Middle frontal gyrus (tissue), 1 donor: ENCODE measurements at regions not wholly inside any gene's neighbourhood (a gene's known extent, or its start where the extent isn't known, plus 50 kb on each side); places are given as distances from the start of the nearest gene placed in this dataset.

Experiments
- DNase-seq: peaks from one replicate; pipeline ENCODE4 v3.0.0-alpha.2; 2015; ENCODE audit warnings: low spot score; ENCODE audit errors: extremely low spot score

DNA sequence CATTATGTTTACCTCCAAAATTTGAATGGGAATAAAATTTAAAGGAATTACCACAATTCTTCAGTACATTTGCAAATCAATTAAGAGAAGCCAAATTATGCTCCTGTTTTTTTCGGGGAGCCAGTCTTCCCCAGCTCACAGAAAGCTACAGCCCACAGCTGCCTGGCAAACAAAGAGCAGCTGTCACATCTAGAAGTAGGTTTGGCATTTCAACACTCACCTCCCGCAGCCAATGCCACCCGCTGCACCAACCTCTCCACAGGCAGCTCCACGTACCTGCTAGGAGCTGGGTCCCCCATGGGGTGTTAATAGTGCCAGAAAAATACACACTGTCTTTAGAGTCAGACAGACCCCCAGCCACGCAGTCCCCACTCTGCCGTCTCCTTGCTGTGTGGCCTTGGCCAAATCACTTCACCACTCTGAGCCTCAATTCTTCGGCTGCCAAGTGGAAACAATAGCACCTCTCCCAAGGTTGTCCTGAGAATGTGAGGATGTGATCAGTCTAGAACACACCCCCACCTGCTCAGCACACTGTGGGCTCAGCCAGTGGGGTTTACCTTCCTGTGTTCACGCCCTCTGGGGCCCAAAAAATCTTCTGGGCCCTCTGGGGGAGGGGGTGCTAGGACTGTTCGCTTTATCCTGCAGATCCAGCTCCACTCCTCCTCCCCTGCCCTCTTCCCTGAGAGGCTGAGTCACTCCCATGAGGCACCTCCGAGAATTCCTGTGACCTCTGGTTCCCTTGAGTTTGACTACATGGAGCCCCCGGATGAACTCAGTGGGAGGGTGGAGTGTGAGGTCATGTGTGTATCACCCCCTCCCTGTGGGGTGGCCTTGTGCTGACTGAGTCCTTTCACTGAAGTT is 204.3 kb upstream of the GRIK3 start:
- DNase-seq = no peak

DNA sequence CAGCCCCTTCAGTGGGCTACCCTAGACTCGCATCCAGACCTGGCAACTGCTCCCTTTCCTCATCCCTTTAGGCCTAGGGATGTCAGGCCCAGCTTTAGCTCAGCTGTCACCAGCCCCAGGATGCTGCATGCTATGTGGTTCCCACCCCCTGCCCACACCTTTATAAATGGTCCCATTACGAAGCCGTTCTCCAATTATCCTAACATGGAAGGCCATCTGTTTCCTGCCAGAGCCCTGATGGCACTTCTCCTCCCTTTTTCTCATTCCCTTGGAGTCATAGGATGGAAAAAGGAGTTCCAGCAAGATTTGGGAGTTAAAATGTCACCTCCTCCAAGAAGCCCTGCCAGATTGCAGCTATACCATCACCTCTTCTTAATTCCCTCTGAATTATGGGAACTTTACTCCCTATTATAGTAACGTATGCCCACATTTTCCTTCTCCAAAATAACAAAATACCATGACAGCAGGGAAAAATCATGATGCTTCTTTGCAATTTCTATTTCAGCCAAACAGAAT is 205.0 kb upstream of the GRIK3 start:
- no peak for DNase-seq

DNA sequence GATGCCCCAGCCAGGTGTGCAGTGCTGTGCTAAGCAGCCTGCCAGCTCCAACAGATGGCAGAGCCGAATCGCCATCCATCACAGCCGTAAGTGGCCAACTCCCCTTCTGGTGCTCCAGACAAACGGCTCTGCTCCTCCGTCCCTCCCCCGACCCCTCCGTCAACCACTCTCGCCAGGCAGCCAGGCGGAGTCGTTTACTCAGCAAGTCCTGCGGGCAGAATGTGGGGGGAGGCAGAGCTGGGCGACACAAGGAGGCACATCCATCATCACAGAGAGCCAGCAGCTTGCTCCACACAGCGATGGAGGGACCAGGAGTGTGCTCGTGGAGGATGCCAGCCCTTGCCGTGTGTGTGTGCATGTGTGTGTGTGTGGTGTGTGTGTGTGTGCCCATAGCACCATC is 206.6 kb upstream of the GRIK3 start:
- no peak for DNase-seq

DNA sequence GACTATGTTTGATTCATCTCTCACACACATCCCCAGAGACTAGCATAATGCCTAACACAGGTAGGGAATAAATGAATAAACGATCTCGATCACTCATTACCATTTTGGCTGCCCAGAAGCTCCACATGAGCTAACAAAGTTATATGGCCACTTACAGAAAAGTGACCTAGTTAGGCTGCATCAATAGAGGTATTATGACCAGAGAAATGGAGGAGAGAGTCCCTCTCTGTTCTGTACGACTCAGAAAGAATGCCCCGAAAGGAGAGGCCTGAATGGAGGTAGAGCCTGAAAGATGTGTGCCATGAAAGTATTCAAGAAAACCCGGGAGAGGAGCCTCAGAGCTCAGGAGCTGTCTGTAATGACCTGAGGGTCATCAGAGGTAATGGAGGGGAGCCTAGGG is 208.2 kb upstream of the GRIK3 start:
- no peak for DNase-seq

DNA sequence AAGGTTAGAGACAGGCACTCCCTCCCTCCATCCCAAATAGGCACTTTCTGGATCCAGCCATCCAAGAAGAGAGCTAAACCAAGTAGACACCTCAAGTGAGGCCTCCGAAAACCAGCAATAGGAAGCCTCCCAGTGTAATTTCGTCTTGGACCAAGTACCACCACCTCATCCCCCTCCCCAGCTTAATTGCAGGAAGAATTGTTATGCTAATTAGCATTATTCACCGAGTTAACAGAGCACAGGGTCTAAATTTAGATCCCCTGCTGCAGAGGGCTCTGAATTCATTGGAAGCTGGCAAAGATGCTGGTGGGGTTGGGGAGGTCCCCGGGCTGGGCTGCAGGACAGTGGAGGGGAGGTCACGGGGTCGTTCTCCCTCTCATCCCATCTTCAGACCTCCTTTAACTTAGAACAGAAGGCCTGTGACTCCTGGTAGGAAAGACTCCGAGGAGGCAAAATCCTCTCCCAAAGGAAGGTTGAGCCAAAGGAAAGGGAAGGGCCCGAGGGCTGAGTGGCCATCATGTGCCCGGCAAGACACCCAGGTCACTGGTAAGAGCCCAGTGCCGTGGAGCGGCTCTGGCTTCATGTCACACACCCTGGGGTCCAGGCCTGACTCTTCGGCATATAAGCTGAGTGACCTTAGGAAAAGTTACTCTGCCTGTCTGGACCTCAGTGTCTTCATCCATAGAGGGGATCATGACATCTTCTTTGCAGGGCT is 209.2 kb upstream of the GRIK3 start:
- no peak for DNase-seq

DNA sequence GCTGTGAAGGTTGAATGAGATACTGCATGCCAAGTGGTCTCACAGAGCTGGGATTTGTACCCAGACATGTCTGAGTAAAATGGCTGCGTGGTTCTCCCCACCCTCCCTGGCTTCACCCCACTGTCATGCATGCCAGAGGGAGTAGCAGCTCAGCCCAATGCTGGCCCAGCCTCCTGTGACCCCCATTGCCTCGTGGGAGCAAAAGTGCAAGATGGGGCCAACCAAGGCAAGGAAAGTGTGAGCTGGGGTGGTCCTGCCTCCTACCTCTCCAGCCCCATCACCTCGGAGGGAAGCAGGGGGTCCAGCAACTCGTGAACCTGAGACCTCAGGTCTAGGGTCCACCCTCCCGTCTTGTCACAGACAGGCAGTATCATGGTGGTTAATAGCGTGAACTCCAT is 209.8 kb upstream of the GRIK3 start:
- DNase-seq = no peak

DNA sequence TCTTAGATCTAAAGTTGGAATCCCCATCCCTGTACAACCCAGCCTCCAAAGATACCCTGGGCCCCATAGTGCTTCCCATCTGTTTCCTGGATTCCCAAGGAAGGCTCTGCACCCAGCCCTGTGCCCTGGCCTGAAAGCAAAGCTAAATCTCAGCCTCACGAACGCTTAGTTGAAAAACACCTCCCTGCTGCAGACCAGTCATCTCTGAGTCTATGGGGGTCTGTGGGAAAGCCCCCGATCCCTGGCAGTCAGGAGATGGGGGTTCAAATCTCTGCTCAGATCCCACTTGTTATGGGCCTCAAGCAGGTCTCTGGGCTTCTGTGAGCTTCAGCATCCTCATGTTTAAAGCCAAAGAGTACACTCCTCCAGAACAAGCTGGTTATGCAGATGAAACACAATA is 210.5 kb upstream of the GRIK3 start:
- no peak for DNase-seq

DNA sequence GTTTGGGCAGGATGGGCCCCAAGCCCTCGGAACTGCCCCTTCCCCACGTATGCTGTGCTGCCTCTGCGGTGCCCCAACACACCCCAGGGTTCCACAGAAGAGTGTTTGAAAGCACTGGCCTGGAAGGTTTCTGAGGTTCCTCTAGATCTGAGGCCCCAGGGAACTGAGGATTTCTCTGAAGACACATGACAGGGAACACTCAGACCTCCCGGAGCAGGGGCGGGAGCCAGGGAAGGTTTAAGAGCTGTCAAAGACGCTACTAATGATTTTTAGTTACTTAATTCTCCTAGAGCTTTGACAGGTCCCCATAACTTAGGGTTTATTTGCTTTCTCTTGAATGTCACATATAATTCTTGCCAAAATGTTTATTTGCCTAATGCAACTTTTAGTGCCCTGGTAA is 212.3 kb upstream of the GRIK3 start:
- DNase-seq = no peak

DNA sequence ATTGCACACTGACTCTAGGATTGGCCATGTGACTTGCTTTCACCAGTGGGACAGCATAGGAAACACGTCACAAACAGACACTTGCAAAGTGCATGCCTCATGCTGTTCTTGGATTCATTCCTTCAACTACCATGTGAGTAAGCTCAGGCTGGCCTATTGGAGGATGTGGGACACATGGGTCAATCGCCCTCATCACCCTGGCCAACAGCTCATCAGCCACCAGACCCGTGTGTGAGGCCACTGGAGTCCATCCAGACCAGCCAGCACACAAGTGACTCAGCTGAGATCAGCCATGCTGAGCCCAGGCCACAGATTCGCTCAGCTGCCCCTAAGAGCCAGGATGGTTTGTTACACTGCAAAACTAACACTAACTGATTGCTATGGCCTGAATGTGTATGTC is 216.1 kb upstream of the GRIK3 start:
- DNase-seq = no peak

DNA sequence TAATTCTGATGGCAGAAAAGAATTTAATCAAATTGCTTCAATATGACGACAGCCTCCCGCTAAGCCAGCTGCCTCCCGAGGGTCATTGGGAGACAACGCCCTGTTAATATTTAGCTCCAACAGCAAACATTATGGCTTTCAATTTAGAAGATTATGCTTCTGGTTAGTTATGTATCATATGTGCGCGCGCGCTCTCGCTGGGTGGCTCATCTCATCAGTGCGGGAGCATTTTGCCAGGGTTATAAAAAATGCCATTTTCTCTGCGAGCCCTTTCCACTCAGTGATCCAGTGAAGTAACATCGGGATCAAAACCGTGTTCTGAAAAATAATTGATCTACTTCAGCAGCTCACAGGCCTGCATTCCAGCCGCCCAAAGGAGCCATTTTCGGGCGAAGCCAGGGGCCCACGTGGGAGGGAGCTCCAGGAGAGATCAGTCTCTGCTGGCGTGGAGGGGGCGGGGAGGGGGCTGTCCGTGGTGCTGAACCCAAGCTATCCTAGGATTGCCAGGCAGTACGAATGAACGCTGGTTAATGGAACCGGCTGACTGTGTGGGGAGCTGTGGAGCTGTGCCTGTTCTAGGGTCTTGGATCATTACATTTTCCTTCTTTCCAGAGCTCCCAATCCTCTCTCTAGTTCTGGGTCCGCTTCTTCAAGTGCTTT is 219.1 kb upstream of the ZC3H12A start:
- DNase-seq = no peak

DNA sequence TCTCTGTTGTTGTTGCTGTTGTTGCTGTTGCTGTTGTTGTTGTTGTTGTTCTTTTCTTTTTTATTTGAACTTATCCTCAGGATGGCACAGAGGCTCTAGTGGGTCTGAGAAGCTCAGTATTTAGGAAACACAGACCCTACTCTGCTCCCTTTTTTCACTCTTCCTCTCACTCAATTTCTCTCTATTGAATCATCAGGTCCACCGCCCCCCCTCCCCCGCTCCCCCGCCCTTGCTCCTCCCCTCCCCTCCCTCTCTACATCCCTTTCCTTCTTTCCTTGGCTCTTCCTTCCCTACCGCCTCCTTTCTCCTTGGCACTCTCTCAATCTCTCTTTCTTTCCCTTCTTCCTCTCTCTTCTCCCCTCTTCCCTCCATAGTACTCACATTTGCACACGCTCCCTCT is 218.5 kb upstream of the ZC3H12A start:
- no peak for DNase-seq

DNA sequence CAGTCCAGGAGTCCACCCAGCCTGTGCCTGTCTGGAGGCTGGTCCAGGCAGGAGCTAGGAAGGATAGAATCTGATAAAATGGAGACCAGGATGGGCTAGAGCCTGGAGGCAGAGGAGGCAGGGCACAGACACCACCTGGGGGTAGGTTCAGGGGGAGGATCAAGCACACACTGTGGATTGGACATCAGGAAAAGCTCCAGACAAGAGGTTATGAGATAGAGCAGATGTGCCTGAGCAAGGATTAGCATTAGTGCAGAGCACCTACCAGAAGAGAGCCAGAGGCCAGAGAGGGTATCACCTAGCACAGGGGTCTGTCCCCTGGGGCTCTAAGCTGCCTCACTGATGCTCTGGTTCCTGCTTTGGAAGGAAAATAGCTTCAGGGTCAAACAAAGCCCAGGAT is 216.7 kb upstream of the ZC3H12A start:
- DNase-seq = no peak

DNA sequence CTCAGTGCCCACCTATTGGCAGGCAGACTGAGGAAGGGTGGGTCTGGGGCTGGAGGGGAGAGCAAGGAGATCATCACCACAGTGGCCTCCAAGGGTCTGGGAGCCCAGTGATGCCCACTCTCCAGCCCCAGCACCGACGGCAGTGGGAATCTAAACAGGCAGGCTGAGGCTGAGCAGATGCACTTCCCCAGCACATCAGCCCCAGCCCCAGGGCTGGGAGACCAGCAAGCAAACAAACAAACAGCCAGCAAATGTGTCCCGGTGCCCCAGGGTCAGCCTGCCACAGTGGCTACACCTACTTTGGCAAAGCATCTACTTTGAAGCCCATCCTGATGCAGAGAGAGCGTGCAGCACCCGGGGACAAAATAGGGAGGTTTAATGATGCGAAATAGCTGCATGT is 216.3 kb upstream of the ZC3H12A start:
- DNase-seq = no peak

DNA sequence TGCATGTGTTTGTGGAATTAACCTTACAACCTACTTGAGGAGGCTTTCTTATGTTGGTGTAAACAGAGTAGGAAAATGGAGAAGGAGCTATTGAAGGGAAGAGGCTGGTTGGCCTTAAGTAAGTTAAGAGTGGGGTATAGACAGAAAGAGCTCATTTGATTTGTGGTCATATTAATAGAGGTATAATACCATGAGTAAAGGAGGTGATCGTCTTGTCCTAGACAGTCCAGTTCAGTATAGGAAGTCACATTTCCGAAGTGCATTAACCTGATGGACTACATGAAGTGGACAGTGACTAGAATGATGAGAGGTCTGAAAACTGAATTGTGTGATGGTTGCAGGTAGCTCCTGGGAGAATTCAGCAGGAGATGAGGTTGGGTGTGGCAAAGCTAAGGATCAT is 215.4 kb upstream of the ZC3H12A start:
- no peak for DNase-seq

DNA sequence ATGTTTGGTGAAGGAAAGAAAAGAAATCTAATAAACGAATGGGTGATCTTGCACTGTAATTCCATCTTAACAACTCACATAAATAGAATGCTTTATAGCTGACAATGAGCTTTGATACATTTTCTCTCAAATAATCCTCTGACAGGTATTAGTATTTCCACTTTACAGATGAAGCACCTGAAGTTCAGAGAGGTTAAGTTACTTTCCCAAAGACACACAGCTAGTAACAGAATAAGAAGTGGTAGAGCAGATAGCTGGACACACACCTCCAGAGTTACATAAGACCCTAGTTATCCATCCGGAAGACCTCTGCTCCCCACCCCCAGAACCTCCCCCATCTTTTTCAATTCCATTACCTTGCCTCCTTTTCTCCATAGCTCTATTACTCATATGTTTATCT is 213.3 kb upstream of the ZC3H12A start:
- no peak for DNase-seq

DNA sequence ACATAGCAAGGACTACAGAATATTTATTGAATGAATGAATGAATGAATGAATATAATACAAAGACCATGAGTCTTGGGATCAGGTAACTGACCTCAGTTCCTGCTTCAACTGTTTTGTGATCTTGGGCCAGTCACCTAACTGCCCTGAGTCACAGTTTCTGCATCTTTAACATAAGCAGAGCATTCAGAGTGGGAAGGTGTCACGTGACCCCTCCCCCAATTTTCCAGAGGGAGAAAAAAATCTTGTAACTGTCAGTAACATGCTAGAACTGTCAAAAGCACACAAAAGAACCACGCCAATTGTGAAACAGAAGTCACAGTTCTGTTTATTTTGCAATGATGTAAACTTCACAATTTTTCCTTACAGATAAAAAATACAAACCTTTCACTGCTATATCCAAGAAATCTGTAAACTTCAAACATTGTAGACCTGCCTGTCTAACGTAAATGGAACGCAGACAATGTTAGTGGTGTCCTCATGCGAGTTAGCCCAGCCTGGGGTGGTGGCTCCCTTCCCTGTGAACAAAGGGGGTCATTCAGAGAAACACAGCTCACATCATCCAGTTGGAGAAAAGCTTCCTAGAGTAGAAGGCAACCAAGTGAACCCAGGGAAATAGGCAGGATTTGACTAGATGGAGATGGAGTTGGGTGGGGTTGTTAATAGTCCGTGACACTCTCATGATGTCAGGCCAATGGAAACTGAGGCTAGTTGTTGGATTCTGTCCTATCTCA is 211.8 kb upstream of the ZC3H12A start:
- DNase-seq = no peak

DNA sequence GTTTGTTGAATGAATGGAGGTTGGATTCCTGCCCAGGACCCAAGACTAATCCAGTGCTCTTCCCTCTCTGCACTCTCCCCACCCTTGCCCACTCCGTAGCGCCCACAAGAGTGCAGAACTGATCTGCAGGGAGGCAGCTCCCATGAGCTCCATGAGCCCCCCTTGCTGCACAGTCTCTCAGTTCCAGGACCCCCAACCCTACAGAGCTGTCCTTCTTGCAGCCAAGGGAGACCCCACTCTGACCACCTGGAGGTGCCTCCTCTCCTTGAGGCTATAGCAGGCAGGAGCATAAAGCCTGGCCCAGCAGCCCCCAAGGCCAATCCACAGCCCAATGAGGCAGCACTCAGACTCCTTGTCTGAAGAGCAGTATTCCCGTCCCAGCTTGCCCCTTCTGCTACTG is 209.2 kb upstream of the ZC3H12A start:
- no peak for DNase-seq

DNA sequence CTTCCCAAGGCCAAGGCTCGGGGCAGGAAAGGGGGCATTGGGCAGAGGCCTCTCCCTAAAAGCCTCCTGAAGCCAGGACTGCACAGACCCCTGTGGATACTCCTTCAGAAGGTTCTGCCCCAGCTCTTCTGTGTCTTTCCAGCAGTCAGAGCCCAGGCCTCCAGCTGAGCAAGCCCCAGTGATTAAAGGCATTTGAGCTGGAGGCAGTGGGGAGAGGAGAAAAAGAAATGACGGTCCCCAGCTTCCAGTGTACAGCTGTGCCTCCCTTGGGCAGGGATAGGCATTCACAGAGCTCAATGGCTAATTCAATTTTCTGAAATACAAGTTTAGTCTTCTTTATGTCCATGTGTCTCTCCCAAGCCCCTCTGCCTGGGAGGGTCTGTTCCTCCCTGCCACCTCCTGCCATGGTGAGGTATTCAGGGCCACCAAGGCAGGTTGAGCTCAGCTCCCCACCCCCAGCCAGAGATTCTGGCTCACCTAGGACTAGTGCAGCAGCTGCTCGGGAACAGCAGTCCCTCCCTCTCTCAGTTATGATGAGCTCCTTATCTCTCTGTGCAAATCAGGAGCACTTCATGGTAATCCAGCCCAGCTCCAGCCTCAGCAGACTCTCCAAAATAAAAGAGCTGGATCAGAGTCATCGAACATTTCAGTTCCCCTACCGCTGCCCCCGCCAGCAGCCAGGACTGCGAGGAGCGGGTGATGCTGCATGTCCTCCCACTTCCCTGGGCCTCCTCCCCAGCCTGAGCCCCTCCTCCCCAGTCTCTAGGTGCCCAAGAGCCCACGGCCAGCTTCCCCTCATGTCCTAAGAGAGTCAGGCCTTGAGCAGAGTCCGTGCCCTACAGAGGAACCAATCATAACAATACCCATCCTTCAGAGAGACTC is 208.4 kb upstream of the ZC3H12A start:
- DNase-seq = no peak

DNA sequence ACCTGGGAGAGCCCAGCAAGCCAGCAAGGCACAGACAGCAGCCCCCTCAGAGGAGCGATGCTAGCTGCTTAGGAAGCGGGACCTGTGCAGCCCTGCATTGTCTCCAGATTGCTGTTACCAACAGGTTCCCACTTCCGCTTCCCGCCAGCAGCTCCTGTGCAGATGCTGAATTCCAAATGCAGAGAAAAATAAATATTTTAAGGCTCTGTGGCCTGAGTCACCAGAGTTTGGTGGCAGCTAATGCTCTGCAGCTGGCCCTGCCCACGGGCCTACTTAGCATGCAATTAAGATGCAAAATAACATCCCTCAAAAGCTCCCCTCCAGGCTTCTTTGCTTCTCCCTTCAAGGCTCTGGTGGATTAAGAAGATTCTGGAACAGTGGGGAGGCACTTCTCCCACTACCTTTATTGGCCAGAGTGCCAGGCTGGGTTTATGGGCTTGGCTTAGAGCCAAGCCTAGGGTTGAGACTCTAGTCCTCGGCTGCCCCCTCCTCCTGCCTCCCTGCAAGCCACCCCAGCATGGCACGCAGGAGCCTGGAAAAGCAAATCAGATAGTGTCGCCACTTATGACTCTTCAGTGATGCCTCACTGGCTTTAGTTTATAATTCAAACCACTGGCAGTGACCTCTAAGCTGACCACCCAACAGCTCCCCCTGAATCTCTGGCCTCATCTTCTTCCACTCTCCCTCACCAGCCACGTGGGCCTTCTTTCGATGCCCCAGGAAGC is 207.1 kb upstream of the ZC3H12A start:
- DNase-seq = no peak

DNA sequence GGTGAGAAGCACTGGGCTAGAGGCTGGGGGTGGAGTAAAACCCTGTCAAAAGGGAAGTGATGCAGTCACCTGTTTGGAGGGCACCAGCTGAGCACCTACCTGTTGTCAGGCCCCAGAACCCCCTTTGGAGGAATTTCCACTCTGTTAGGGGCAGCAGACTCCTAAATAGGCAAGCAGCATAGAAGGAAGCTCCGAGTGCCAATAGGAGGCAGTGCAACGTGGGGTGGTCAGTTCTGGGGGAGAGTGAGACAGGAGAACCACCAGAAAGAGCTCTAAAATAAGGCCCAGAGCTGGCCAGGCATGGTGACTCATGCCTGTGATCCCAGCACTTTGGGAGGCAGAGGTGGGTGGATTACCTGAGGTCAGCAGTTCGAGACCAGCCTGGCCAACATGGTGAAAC is 203.7 kb upstream of the ZC3H12A start:
- DNase-seq = no peak
